Nephron progenitor cell (in vitro differentiated cells): ENCODE measurements at regions not wholly inside any gene's neighbourhood (a gene's known extent, or its start where the extent isn't known, plus 50 kb on each side); places are given as distances from the start of the nearest gene placed in this dataset.

ENCODE experiments used
- DNase-seq: peaks from one replicate; pipeline ENCODE4 v3.0.0; 2021
- H3K27ac Mint-ChIP-seq: 2 replicates; pipeline ENCODE4 v1.8.0; 2021; ENCODE audit warnings: mild to moderate bottlenecking, moderate library complexity, mixed read lengths
- H3K27me3 Mint-ChIP-seq: 2 replicates; pipeline ENCODE4 v1.8.0; 2021; ENCODE audit warnings: mild to moderate bottlenecking, low read depth, mixed read lengths; ENCODE audit not compliant: poor library complexity
- H3K36me3 Mint-ChIP-seq: 2 replicates; pipeline ENCODE4 v1.8.0; 2021; ENCODE audit warnings: low read depth, mixed read lengths
- H3K4me1 Mint-ChIP-seq: 2 replicates; pipeline ENCODE4 v1.8.0; 2021; ENCODE audit warnings: mixed read lengths
- H3K4me3 Mint-ChIP-seq: 2 replicates; pipeline ENCODE4 v1.8.0; 2021; ENCODE audit warnings: mild to moderate bottlenecking, moderate library complexity, mixed read lengths
- H3K9me3 Mint-ChIP-seq: 2 replicates; pipeline ENCODE4 v1.8.0; 2021; ENCODE audit warnings: mild to moderate bottlenecking, moderate library complexity, mixed read lengths
- CTCF ChIP-seq: fragments of 200-600 bp; sonication (generic); IDR thresholded peaks from 2 replicates; pipeline ENCODE4 v1.5.0; 2021; ENCODE audit warnings: antibody characterized with exemption

GRCh38 chr12:75613981-75614380 is 102.6 kb upstream of the KRR1 start:
- peaks cover 6% of the 10 kb centered on the region for H3K27me3 Mint-ChIP-seq
- peaks cover 33% of the 10 kb centered on the region for H3K36me3 Mint-ChIP-seq
- H3K9me3 Mint-ChIP-seq = peaks cover 64% of the 10 kb centered on the region
- no peaks in the 10 kb centered on the region for H3K4me1 Mint-ChIP-seq
- no peak overlapping the region for H3K27ac Mint-ChIP-seq
- H3K4me3 Mint-ChIP-seq = no peak overlapping the region
- TF ChIP-seq CTCF = no peak
- no peak for DNase-seq

- no peak overlapping the region for H3K4me3 Mint-ChIP-seq
- no peaks in the 10 kb centered on the region for H3K4me1 Mint-ChIP-seq
- H3K27ac Mint-ChIP-seq = no peak overlapping the region
- TF ChIP-seq CTCF = no peak
- peaks cover 6% of the 10 kb centered on the region for H3K27me3 Mint-ChIP-seq
- H3K36me3 Mint-ChIP-seq = peaks cover 33% of the 10 kb centered on the region
- peaks cover 41% of the 10 kb centered on the region for H3K9me3 Mint-ChIP-seq
- DNase-seq = no peak
These were observed 99.6 kb upstream of the KRR1 start for GRCh38 chr12:75611041-75611440.

GRCh38 chr12:75606956-75607355 is 95.5 kb upstream of the KRR1 start:
- H3K27ac Mint-ChIP-seq = no peak overlapping the region
- H3K4me3 Mint-ChIP-seq = no peak overlapping the region
- H3K4me1 Mint-ChIP-seq = peaks cover 6% of the 10 kb centered on the region

GRCh38 chr12:75606151-75606550 is 94.7 kb upstream of the KRR1 start:
- no peak for DNase-seq
- Mint-ChIP-seq H3K9me3 (peaks cover 6% of the 10 kb centered on the region), H3K36me3 (no peaks in the 10 kb centered on the region), H3K27ac (no peak overlapping the region), H3K4me1 (peaks cover 14% of the 10 kb centered on the region), H3K4me3 (no peak overlapping the region), H3K27me3 (no peaks in the 10 kb centered on the region)
- TF ChIP-seq CTCF = no peak

More at GRCh38 chr12:75606956-75607355, 95.5 kb upstream of the KRR1 start:
- TF ChIP-seq CTCF = no peak
- H3K27me3 Mint-ChIP-seq = no peaks in the 10 kb centered on the region
- DNase-seq = no peak
- no peaks in the 10 kb centered on the region for H3K36me3 Mint-ChIP-seq
- H3K9me3 Mint-ChIP-seq = peaks cover 11% of the 10 kb centered on the region

- no peak for TF ChIP-seq CTCF
- Mint-ChIP-seq H3K9me3 (peaks cover 10% of the 10 kb centered on the region), H3K36me3 (no peaks in the 10 kb centered on the region), H3K27me3 (peaks cover 10% of the 10 kb centered on the region), H3K4me1 (peaks cover 21% of the 10 kb centered on the region), H3K27ac (no peak overlapping the region), H3K4me3 (no peak overlapping the region)
- no peak for DNase-seq
These were observed 92.1 kb upstream of the KRR1 start for GRCh38 chr12:75603475-75603874.

GRCh38 chr12:75602106-75602505 is 90.7 kb upstream of the KRR1 start:
- TF ChIP-seq CTCF = no peak
- Mint-ChIP-seq H3K36me3 (no peaks in the 10 kb centered on the region), H3K4me1 (peaks cover 21% of the 10 kb centered on the region), H3K27ac (no peak overlapping the region), H3K9me3 (peaks cover 10% of the 10 kb centered on the region), H3K4me3 (no peak overlapping the region), H3K27me3 (peaks cover 10% of the 10 kb centered on the region)
- no peak for DNase-seq
